H1 (cell line): ENCODE measurements at regions not wholly inside any gene's neighbourhood (a gene's known extent, or its start where the extent isn't known, plus 50 kb on each side); places are given as distances from the start of the nearest gene placed in this dataset.

Experiments used
- BRCA1 ChIP-seq: IDR thresholded peaks from 2 replicates; pipeline ENCODE4 v1.6.1; 2012; ENCODE audit warnings: low read depth, low read length, improper control_type of control experiment
- CHD2 ChIP-seq: IDR thresholded peaks from 2 replicates; pipeline ENCODE4 v1.6.1; 2012; ENCODE audit warnings: low read length, improper control_type of control experiment
- CTCF ChIP-seq, 3 experiments: IDR thresholded peaks; 1 replicate in 2 of 3; 2 replicates in 1 of 3; pipeline versions ENCODE4 v1.5.1 to v1.6.1; 2011; ENCODE audit warnings: low read length in 3 of 3, mild to moderate bottlenecking in 3 of 3, inconsistent platforms in 2 of 3, low read depth in 1 of 3, moderate library complexity in 1 of 3; ENCODE audit not compliant: insufficient read depth in 1 of 3; ENCODE audit errors: control extremely low read depth in 1 of 3
- FOSL1 ChIP-seq: IDR thresholded peaks from 2 replicates; pipeline ENCODE4 v1.6.1; 2011; ENCODE audit warnings: mild to moderate bottlenecking, low read depth, low read length, moderate library complexity; ENCODE audit not compliant: insufficient read depth
- GTF2F1 ChIP-seq: IDR thresholded peaks from 2 replicates; pipeline ENCODE4 v1.6.1; 2012; ENCODE audit warnings: low read depth, low read length, improper control_type of control experiment, borderline replicate concordance
- HDAC2 ChIP-seq, 2 experiments: fragments of 300-600 bp in 1 of 2; sonication (generic) in 1 of 2; IDR thresholded peaks; 2 replicates each; pipeline ENCODE4 v1.6.1; 2011 to 2012; ENCODE audit warnings: low read depth in 2 of 2, low read length in 2 of 2, mild to moderate bottlenecking in 2 of 2, moderate library complexity in 2 of 2, borderline replicate concordance in 1 of 2, inconsistent platforms in 1 of 2
- JUN ChIP-seq: IDR thresholded peaks from 2 replicates; pipeline ENCODE4 v1.6.1; 2011; ENCODE audit warnings: low read depth, mild to moderate bottlenecking, improper control_type of control experiment, low read length
- POLR2A ChIP-seq, 2 experiments: IDR thresholded peaks; 1 replicate in 1 of 2; 2 replicates in 1 of 2; pipeline ENCODE4 v1.6.1; 2011; ENCODE audit warnings: low read depth in 2 of 2, low read length in 2 of 2, mild to moderate bottlenecking in 2 of 2; ENCODE audit errors: control extremely low read depth in 1 of 2
- POLR2AphosphoS5 ChIP-seq: IDR thresholded peaks from 2 replicates; pipeline ENCODE4 v1.6.1; 2011; ENCODE audit warnings: low read depth, low read length
- RBBP5 ChIP-seq: IDR thresholded peaks from 2 replicates; pipeline ENCODE4 v1.7.1; 2012; ENCODE audit warnings: low read depth, mild to moderate bottlenecking, inconsistent platforms, low read length, moderate library complexity, borderline replicate concordance
- RNF2 ChIP-seq: fragments of 200-900, 300-1000 bp; sonication (generic); IDR thresholded peaks from 2 replicates; pipeline ENCODE4 v1.7.1; 2016; ENCODE audit warnings: borderline replicate concordance, low read depth, mild to moderate bottlenecking, antibody characterized with exemption, low read length; ENCODE audit not compliant: poor library complexity, severe bottlenecking; ENCODE audit errors: missing control alignments
- TAF1 ChIP-seq: IDR thresholded peaks from 2 replicates; pipeline ENCODE4 v1.6.1; 2011; ENCODE audit warnings: mild to moderate bottlenecking, low read depth, low read length

GRCh38 chr5:103645816-103646215 is 83.2 kb upstream of the NUDT12 start:
- TF ChIP-seq RNF2 = no peak
- no peak for TF ChIP-seq CTCF (IDR thresholded peaks at IDR 0.05; ENCODE audit: control extremely low read depth in 1 of 3, insufficient read depth in 1 of 3, low read depth in 1 of 3, low read length in 3 of 3)
- TF ChIP-seq CHD2 = no peak
- no peak for TF ChIP-seq POLR2A (IDR thresholded peaks at IDR 0.05; ENCODE audit: control extremely low read depth in 1 of 2, low read depth in 2 of 2, low read length in 2 of 2)
- no peak for TF ChIP-seq HDAC2 (IDR thresholded peaks at IDR 0.05; ENCODE audit: borderline replicate concordance in 1 of 2, low read depth in 2 of 2, low read length in 2 of 2)
- TF ChIP-seq POLR2AphosphoS5 = no peak
- TF ChIP-seq RBBP5 = no peak
- no peak for TF ChIP-seq FOSL1
- no peak for TF ChIP-seq GTF2F1
- no peak for TF ChIP-seq JUN
- TF ChIP-seq BRCA1 = no peak
- TF ChIP-seq TAF1 = no peak
